ENCODE measurements at regions not wholly inside any gene's neighbourhood (a gene's known extent, or its start where the extent isn't known, plus 50 kb on each side); places are given as distances from the start of the nearest gene placed in this dataset.

GRCh38 chr9:136611606-136612005 lies 51.1 kb upstream of the EGFL7 start:
- TF ChIP-seq CTCF (IDR thresholded peaks at IDR 0.05) (no peak), POLR2AphosphoS5 (IDR thresholded peaks at IDR 0.05; ENCODE audit: low read depth, low read length) (no peak), REST (IDR thresholded peaks at IDR 0.05; ENCODE audit: insufficient read depth in 1 of 2, low read depth in 2 of 2, low read length in 1 of 2) (no peak), SIN3A (IDR thresholded peaks at IDR 0.05; ENCODE audit: borderline replicate concordance, insufficient read depth, low read depth, low read length) (no peak)

All from Panc1 (cell line).